H1 (cell line): ENCODE measurements at regions not wholly inside any gene's neighbourhood (a gene's known extent, or its start where the extent isn't known, plus 50 kb on each side); places are given as distances from the start of the nearest gene placed in this dataset.

Experiments used
- CTCF ChIA-PET: fragments of 300-600 bp; sonication (Branson Sonifier 250); formaldehyde crosslinking; loops from one replicate; lab custom pipeline; 2021; ENCODE audit not compliant: partially characterized antibody; lab: Charles Lee
- POLR2A ChIA-PET: fragments of 300-600 bp; sonication (Branson Sonifier 250); formaldehyde crosslinking; loops from one replicate; lab custom pipeline; 2021; ENCODE audit warnings: inconsistent platforms; ENCODE audit not compliant: partially characterized antibody; lab: Charles Lee
- DNase-seq, 2 experiments: peaks; one replicate each; pipeline versions ENCODE4 v3.0.0 to v3.0.0-alpha.2; 2010 to 2022; ENCODE audit warnings: low spot score in 2 of 2, low read depth in 1 of 2, mixed read lengths in 1 of 2
- FAIRE-seq: peaks from 2 replicates; lab custom pipeline; 2011; peaks lifted over from hg19 to GRCh38; lab: Jason Lieb, UNC
- H2AFZ ChIP-seq: 2 replicates; pipeline ENCODE4 v1.8.1; 2012; ENCODE audit warnings: low read length, inconsistent platforms
- H2AK5ac ChIP-seq: 2 replicates; pipeline ENCODE4 v1.6.1; 2013; ENCODE audit warnings: low read depth, low read length
- H2BK120ac ChIP-seq: replicated peaks from 2 replicates; pipeline ENCODE3; 2013; ENCODE audit warnings: low read depth, low read length, inconsistent platforms
- H2BK12ac ChIP-seq: 2 replicates; pipeline ENCODE4 v1.6.1; 2013; ENCODE audit warnings: low read depth, low read length
- H2BK15ac ChIP-seq: 2 replicates; pipeline ENCODE4 v1.6.1; 2013; ENCODE audit warnings: low read length
- H2BK20ac ChIP-seq: 2 replicates; pipeline ENCODE4 v1.6.1; 2013; ENCODE audit warnings: low read length
- H2BK5ac ChIP-seq: 2 replicates; pipeline ENCODE4 v1.6.1; 2013; ENCODE audit warnings: low read depth, low read length
- H3K14ac ChIP-seq: 2 replicates; pipeline ENCODE4 v1.6.1; 2013; ENCODE audit warnings: inconsistent platforms; ENCODE audit not compliant: insufficient read length
- H3K18ac ChIP-seq: 2 replicates; pipeline ENCODE4 v1.6.1; 2013; ENCODE audit warnings: low read length; ENCODE audit errors: extremely low read depth
- H3K23ac ChIP-seq: 2 replicates; pipeline ENCODE4 v1.6.1; 2013; ENCODE audit warnings: inconsistent platforms; ENCODE audit not compliant: insufficient read length
- H3K23me2 ChIP-seq: 2 replicates; pipeline ENCODE4 v1.6.1; 2013; ENCODE audit warnings: low read depth, low read length
- H3K27ac ChIP-seq: 2 replicates; pipeline ENCODE4 v1.6.1; 2011; ENCODE audit warnings: low read depth, low read length, inconsistent platforms
- H3K27me3 ChIP-seq, 4 experiments: replicated peaks in 1 of 4; 1 replicate in 1 of 4; 2 replicates in 3 of 4; pipeline versions ENCODE4 v1.6.1 to v1.8.1; 2011 to 2013; ENCODE audit warnings: low read length in 3 of 4, mild to moderate bottlenecking in 3 of 4, inconsistent platforms in 2 of 4, mixed read lengths in 2 of 4, moderate library complexity in 1 of 4; ENCODE audit not compliant: control insufficient read depth in 3 of 4, insufficient read depth in 3 of 4; ENCODE audit errors: extremely low read depth in 1 of 4
- H3K36me3 ChIP-seq, 4 experiments: 2 replicates each; pipeline versions ENCODE4 v1.6.1 to v1.8.1; 2011 to 2013; ENCODE audit warnings: mild to moderate bottlenecking in 4 of 4, low read length in 3 of 4, moderate library complexity in 2 of 4, control low read depth in 1 of 4, inconsistent platforms in 1 of 4; ENCODE audit not compliant: insufficient read depth in 4 of 4, control insufficient read depth in 2 of 4
- H3K4ac ChIP-seq: replicated peaks from 2 replicates; pipeline ENCODE3; 2013; ENCODE audit warnings: low read length, low read depth, mixed read lengths, inconsistent platforms; ENCODE audit not compliant: insufficient read length
- H3K4me1 ChIP-seq, 4 experiments: replicated peaks in 1 of 4; 1 replicate in 1 of 4; 2 replicates in 3 of 4; pipeline versions ENCODE4 v1.6.1 to v1.8.1; 2011 to 2013; ENCODE audit warnings: low read length in 3 of 4, inconsistent platforms in 2 of 4, mixed read lengths in 1 of 4; ENCODE audit not compliant: insufficient read depth in 4 of 4, control insufficient read depth in 3 of 4
- H3K4me2 ChIP-seq, 2 experiments: 2 replicates each; pipeline versions ENCODE4 v1.6.1 to v1.8.1; 2011 to 2013; ENCODE audit warnings: low read depth in 2 of 2, low read length in 2 of 2, control low read depth in 1 of 2, inconsistent platforms in 1 of 2, mild to moderate bottlenecking in 1 of 2; ENCODE audit not compliant: insufficient read depth in 1 of 2
- H3K4me3 ChIP-seq, 4 experiments: fragments of 200-600, 300-600 bp in 1 of 4; sonication (generic), shearing (Covaris generic), sonication (Bioruptor Twin) in 1 of 4; 2 replicates each; pipeline versions ENCODE4 v1.5.1 to v1.8.1; 2011 to 2016; ENCODE audit warnings: low read length in 4 of 4, low read depth in 3 of 4, control low read depth in 2 of 4, inconsistent platforms in 2 of 4, mild to moderate bottlenecking in 2 of 4, mixed read lengths in 1 of 4, moderate library complexity in 1 of 4; ENCODE audit not compliant: insufficient read depth in 2 of 4; ENCODE audit errors: extremely low read depth in 1 of 4
- H3K56ac ChIP-seq: replicated peaks from 2 replicates; pipeline ENCODE3; 2013; ENCODE audit warnings: low read depth, mild to moderate bottlenecking, mixed read lengths, low read length, inconsistent platforms; ENCODE audit not compliant: insufficient read length
- H3K79me1 ChIP-seq: 2 replicates; pipeline ENCODE4 v1.6.1; 2013; ENCODE audit warnings: low read depth, low read length, control low read depth
- H3K79me2 ChIP-seq, 2 experiments: 2 replicates each; pipeline versions ENCODE4 v1.6.1 to v1.8.1; 2012 to 2013; ENCODE audit warnings: low read length in 2 of 2, mild to moderate bottlenecking in 2 of 2, inconsistent platforms in 1 of 2; ENCODE audit not compliant: insufficient read depth in 2 of 2, control insufficient read depth in 1 of 2
- H3K9ac ChIP-seq, 4 experiments: replicated peaks in 1 of 4; 1 replicate in 1 of 4; 2 replicates in 3 of 4; pipeline versions ENCODE4 v1.6.1 to v1.8.1; 2011 to 2013; ENCODE audit warnings: low read depth in 3 of 4, low read length in 3 of 4, control low read depth in 2 of 4, mild to moderate bottlenecking in 2 of 4, moderate library complexity in 2 of 4, inconsistent platforms in 1 of 4; ENCODE audit errors: extremely low read depth in 1 of 4
- H3K9me3 ChIP-seq, 2 experiments: 2 replicates each; pipeline versions ENCODE4 v1.6.1 to v1.8.1; 2012 to 2013; ENCODE audit warnings: mild to moderate bottlenecking in 2 of 2, moderate library complexity in 2 of 2, control low read depth in 1 of 2, inconsistent platforms in 1 of 2, low read depth in 1 of 2, low read length in 1 of 2, mixed read lengths in 1 of 2; ENCODE audit not compliant: insufficient read depth in 2 of 2
- H4K20me1 ChIP-seq, 2 experiments: replicated peaks in 1 of 2; 2 replicates each; pipeline versions ENCODE3 to v1.8.1; 2011 to 2013; ENCODE audit warnings: inconsistent platforms in 2 of 2, low read length in 2 of 2, mild to moderate bottlenecking in 1 of 2; ENCODE audit not compliant: insufficient read depth in 2 of 2, control insufficient read depth in 1 of 2
- H4K5ac ChIP-seq: 2 replicates; pipeline ENCODE4 v1.6.1; 2013; ENCODE audit warnings: low read length, low read depth, mixed read lengths, inconsistent platforms; ENCODE audit not compliant: insufficient read length
- H4K8ac ChIP-seq: 2 replicates; pipeline ENCODE4 v1.8.0; 2013; ENCODE audit warnings: mild to moderate bottlenecking, moderate library complexity, low read length, inconsistent platforms; ENCODE audit not compliant: insufficient read depth; ENCODE audit errors: extremely low read depth
- H4K91ac ChIP-seq: replicated peaks from 2 replicates; pipeline ENCODE3; 2013; ENCODE audit warnings: low read length, mixed read lengths, inconsistent platforms; ENCODE audit not compliant: insufficient read length
- EGR1 ChIP-seq: IDR thresholded peaks from 2 replicates; pipeline ENCODE4 v1.6.1; 2011; ENCODE audit warnings: low read depth, low read length, borderline replicate concordance
- FOSL1 ChIP-seq: IDR thresholded peaks from 2 replicates; pipeline ENCODE4 v1.6.1; 2011; ENCODE audit warnings: mild to moderate bottlenecking, low read depth, low read length, moderate library complexity; ENCODE audit not compliant: insufficient read depth
- NANOG ChIP-seq: IDR thresholded peaks from 2 replicates; pipeline ENCODE4 v1.6.1; 2011; ENCODE audit warnings: low read length, low read depth, mild to moderate bottlenecking, inconsistent platforms; ENCODE audit not compliant: insufficient read depth, poor library complexity, severe bottlenecking
- SAP30 ChIP-seq: fragments of 300-600 bp; sonication (generic); IDR thresholded peaks from 2 replicates; pipeline ENCODE4 v1.7.1; 2012; ENCODE audit warnings: low read length, moderate library complexity, mild to moderate bottlenecking, inconsistent platforms; ENCODE audit not compliant: insufficient read depth, insufficient replicate concordance
- SP2 ChIP-seq: IDR thresholded peaks from 2 replicates; pipeline ENCODE4 v1.6.1; 2012; ENCODE audit warnings: mild to moderate bottlenecking, low read length, inconsistent platforms
- WGBS, 2 experiments: shearing (Covaris generic) in 1 of 2; methylation state at CpG; one replicate each; pipeline versions ENCODE4 v1.1.6 to v1.1.7; 2013 to 2015; ENCODE audit warnings: low lambda C conversion rate in 2 of 2, mixed read lengths in 2 of 2, inconsistent platforms in 1 of 2, low coverage in 1 of 2, missing lambda C conversion rate in 1 of 2; ENCODE audit not compliant: insufficient replicate concordance in 2 of 2, insufficient coverage in 1 of 2, insufficient read length in 1 of 2; ENCODE audit errors: extremely low coverage in 1 of 2, missing lambda C conversion rate in 1 of 2; 5-methylcytosine and 5-hydroxymethylcytosine counted together

DNA sequence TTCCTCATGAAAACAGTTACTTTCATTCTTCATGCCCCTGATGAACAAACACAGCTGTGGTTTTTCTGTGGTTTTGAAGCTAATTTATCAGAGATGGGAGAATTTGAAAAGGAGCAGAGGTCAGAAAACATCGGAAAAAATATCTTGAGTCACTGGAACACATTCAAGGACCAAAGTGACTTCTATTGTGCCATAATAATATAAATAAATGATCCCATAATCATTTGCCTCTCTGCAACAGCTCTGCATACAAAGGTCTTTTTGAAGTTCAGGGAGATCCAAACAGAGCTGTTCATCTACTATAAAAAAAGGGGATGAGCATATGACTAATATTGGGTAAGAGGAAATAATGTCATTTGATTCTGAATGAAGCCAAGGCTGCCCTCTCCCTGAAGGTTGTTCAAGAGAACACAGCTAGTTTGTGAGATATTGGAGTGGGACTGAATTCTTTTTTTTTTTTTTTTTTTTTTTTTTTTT lies 201.3 kb upstream of the GALNT5 start:
- Histone ChIP-seq H3K9me3 (no peaks in the 10 kb centered on the region), H3K79me1 (no peaks in the 10 kb centered on the region), H3K4me1 (no peaks in the 10 kb centered on the region), H4K8ac (no peak overlapping the region), H2BK5ac (no peak overlapping the region), H3K36me3 (no peaks in the 10 kb centered on the region), H3K23me2 (no peaks in the 10 kb centered on the region), H3K4me2 (no peak overlapping the region), H3K27ac (no peak overlapping the region), H2BK12ac (no peak overlapping the region), H3K56ac (no peak overlapping the region), H2AK5ac (no peak overlapping the region), H2BK120ac (no peak overlapping the region), H3K79me2 (no peaks in the 10 kb centered on the region), H3K9ac (no peak overlapping the region), H4K91ac (no peak overlapping the region)
- WGBS, 2 experiments, result 93% methylated on average over 1 of the region's 1 CpG; no CpG with 5 or more reads in 1 of the 2 experiments
- ChIA-PET CTCF (interaction anchor here (0.7 to 1.6 kb wide), 6 partner anchors 11 to 747 kb away, joined by 3 to 5 read pairs (median 3); no protein-coding TSS in a partner anchor), POLR2A (no interaction called here)
- DNase-seq, result no peak
- TF ChIP-seq EGR1 (no peak), SP2 (no peak), NANOG (no peak), SAP30 (no peak), FOSL1 (no peak)
- TF ChIP-seq, all 59 proteins: peak for 0
- H4K20me1 ChIP-seq, result no peaks in the 10 kb centered on the region
- H3K27me3 ChIP-seq, result no peaks in the 10 kb centered on the region
- no peak for FAIRE-seq
- no peak overlapping the region for H3K14ac ChIP-seq
- no peak overlapping the region for H4K5ac ChIP-seq
- no peak overlapping the region for H3K4me3 ChIP-seq
- H2BK20ac ChIP-seq, result no peak overlapping the region
- H3K18ac ChIP-seq, result no peak overlapping the region
- no peak overlapping the region for H3K4ac ChIP-seq
- H3K23ac ChIP-seq, result no peak overlapping the region
- H2AFZ ChIP-seq, result no peak overlapping the region
- no peak overlapping the region for H2BK15ac ChIP-seq
